K562 (cell line): ENCODE measurements at regions not wholly inside any gene's neighbourhood (a gene's known extent, or its start where the extent isn't known, plus 50 kb on each side); places are given as distances from the start of the nearest gene placed in this dataset.

Source experiments
- ATAC-seq: fragments of 200-7000 bp; cut with Tn5 transposase; 3 replicates; pipeline ENCODE4 v1.9.1; 2020; ENCODE audit warnings: moderate library complexity
- BruUV-seq: library from RNA; stranded (reverse); fragments of 400-500 nt; replicated peaks from 2 replicates; lab custom pipeline; 2021; lab: Mats Ljungman, UMichigan
- CTCF ChIA-PET: fragments of 300-600 bp; formaldehyde crosslinking; extraction: SDS; loops from one replicate; lab custom pipeline; 2021; ENCODE audit warnings: low intra/inter-chr PET ratio; lab: Yijun Ruan, JAX
- POLR2A ChIA-PET: fragments of 300-600, 350-650 bp; sonication (Branson Sonifier 250); formaldehyde crosslinking; extraction: SDS; loops from one replicate; lab custom pipeline; 2021; ENCODE audit warnings: antibody characterized with exemption, inconsistent platforms; lab: Yijun Ruan, JAX
- DNase-seq, 4 experiments: peaks; one replicate each; pipeline versions ENCODE4 v3.0.0 to v3.0.0-alpha.2; 2011 to 2018; ENCODE audit warnings: low spot score in 3 of 4, mixed read lengths in 3 of 4; ENCODE audit errors: extremely low read depth in 1 of 4
- FAIRE-seq: peaks from 2 replicates; lab custom pipeline; 2011; peaks lifted over from hg19 to GRCh38; lab: Jason Lieb, UNC
- H2AFZ ChIP-seq: 2 replicates; pipeline ENCODE4 v1.6.0; 2011; ENCODE audit warnings: low read depth, low read length, control low read depth, inconsistent platforms
- H3K27ac ChIP-seq: fragments of 200-600 bp; 3 replicates; pipeline ENCODE4 v1.8.0; 2011; ENCODE audit warnings: low read depth, mild to moderate bottlenecking, control low read depth, inconsistent platforms, low read length, moderate library complexity, mixed read lengths; ENCODE audit errors: extremely low read depth
- H3K27me3 ChIP-seq, 2 experiments: fragments of 300-600 bp in 1 of 2; 2 replicates in 1 of 2; 3 replicates in 1 of 2; pipeline versions ENCODE4 v1.6.0 to v1.8.0; 2011; ENCODE audit warnings: inconsistent platforms in 2 of 2, low read length in 2 of 2, mild to moderate bottlenecking in 1 of 2, mixed read lengths in 1 of 2, moderate library complexity in 1 of 2; ENCODE audit not compliant: control insufficient read depth in 2 of 2, insufficient read depth in 2 of 2
- H3K36me3 ChIP-seq: fragments of 300-600 bp; 3 replicates; pipeline ENCODE4 v1.8.0; 2011; ENCODE audit warnings: mild to moderate bottlenecking, low read length, inconsistent platforms; ENCODE audit not compliant: control insufficient read depth, insufficient read depth
- H3K4me1 ChIP-seq, 2 experiments: fragments of 200-600 bp in 1 of 2; replicated peaks in 1 of 2; 2 replicates in 1 of 2; 3 replicates in 1 of 2; pipeline versions ENCODE4 v1.5.1 to v1.8.0; 2011; ENCODE audit warnings: inconsistent platforms in 2 of 2, low read length in 2 of 2, mild to moderate bottlenecking in 1 of 2, mixed read lengths in 1 of 2, moderate library complexity in 1 of 2; ENCODE audit not compliant: control insufficient read depth in 2 of 2, insufficient read depth in 2 of 2
- H3K4me2 ChIP-seq: 2 replicates; pipeline ENCODE4 v1.6.1; 2011; ENCODE audit warnings: low read length, control low read depth, inconsistent platforms, mixed read lengths; ENCODE audit not compliant: insufficient read depth
- H3K4me3 ChIP-seq: fragments of 200-600 bp; sonication (generic), shearing (Covaris generic); 2 replicates; pipeline ENCODE4 v1.5.1; 2016; ENCODE audit warnings: control low read depth, inconsistent platforms
- H3K79me2 ChIP-seq: fragments of 200-600 bp; 3 replicates; pipeline ENCODE4 v1.8.0; 2011; ENCODE audit warnings: low read length, inconsistent platforms; ENCODE audit not compliant: control insufficient read depth, insufficient read depth
- H3K9ac ChIP-seq, 2 experiments: 2 replicates each; pipeline versions ENCODE4 v1.6.0 to v1.6.1; 2011; ENCODE audit warnings: low read depth in 2 of 2, low read length in 2 of 2, control low read depth in 1 of 2, inconsistent platforms in 1 of 2, mild to moderate bottlenecking in 1 of 2, mixed read lengths in 1 of 2; ENCODE audit not compliant: insufficient read depth in 1 of 2
- H3K9me1 ChIP-seq: one replicate; pipeline ENCODE4 v1.6.0; 2011; ENCODE audit warnings: inconsistent platforms, mild to moderate bottlenecking, low read length, moderate library complexity; ENCODE audit not compliant: control insufficient read depth, insufficient read depth
- H3K9me3 ChIP-seq: replicated peaks from 2 replicates; pipeline ENCODE4 v1.5.1; 2011; ENCODE audit warnings: low read depth, low read length, inconsistent platforms; ENCODE audit not compliant: control insufficient read depth, insufficient read depth
- H4K20me1 ChIP-seq: replicated peaks from 2 replicates; pipeline ENCODE4 v1.6.1; 2011; ENCODE audit warnings: low read length, inconsistent platforms, mixed read lengths; ENCODE audit not compliant: control insufficient read depth, insufficient read depth
- FOXA3 ChIP-seq, 2 experiments: fragments of 450-650 bp in 1 of 2; sonication (generic) in 1 of 2; formaldehyde crosslinking; IDR thresholded peaks in 1 of 2; conservative IDR thresholded peaks in 1 of 2; 2 replicates each; pipeline versions ENCODE4 v1.4.0 to v1.8.0; 2020 to 2022; ENCODE audit warnings: mild to moderate bottlenecking in 2 of 2, missing genetic modification reagents in 1 of 2
- MAFK ChIP-seq: IDR thresholded peaks from 2 replicates; pipeline ENCODE4 v1.6.1; 2011; ENCODE audit warnings: low read length, improper control_type of control experiment
- MXI1 ChIP-seq: IDR thresholded peaks from 2 replicates; pipeline ENCODE4 v1.6.1; 2011; ENCODE audit warnings: low read depth, mild to moderate bottlenecking, improper control_type of control experiment, low read length
- NR2C2 ChIP-seq, 2 experiments: fragments of 200-800 bp in 1 of 2; sonication (Bioruptor generic) in 1 of 2; sonication (generic) in 1 of 2; formaldehyde crosslinking in 1 of 2; IDR thresholded peaks; 2 replicates each; pipeline versions ENCODE4 v1.6.1 to v1.8.0; 2016 to 2022; ENCODE audit warnings: mild to moderate bottlenecking in 1 of 2, missing compliant biosample characterization in 1 of 2, missing genetic modification characterization in 1 of 2, missing genetic modification reagents in 1 of 2
- PHF21A ChIP-seq: fragments of 450-650 bp; IDR thresholded peaks from 2 replicates; pipeline ENCODE4 v1.6.1; 2017; ENCODE audit warnings: low read depth, borderline replicate concordance
- RBM25 ChIP-seq: fragments of 200-400 bp; formaldehyde crosslinking; IDR thresholded peaks from 2 replicates; pipeline ENCODE4 v1.6.1; 2018; ENCODE audit warnings: low read length, low read depth, moderate library complexity; ENCODE audit not compliant: severe bottlenecking
- RUNX1 ChIP-seq: sonication (generic); IDR thresholded peaks from 2 replicates; pipeline ENCODE4 v1.6.1; 2016; ENCODE audit warnings: antibody characterized with exemption, low read depth
- SMARCA5 ChIP-seq: fragments of 450-650 bp; IDR thresholded peaks from 2 replicates; pipeline ENCODE4 v1.6.1; 2016
- TEAD1 ChIP-seq, 2 experiments: fragments of 450-650 bp in 1 of 2; sonication (generic) in 1 of 2; formaldehyde crosslinking; IDR thresholded peaks; 2 replicates each; pipeline versions ENCODE4 v1.4.0 to v1.8.0; 2020 to 2022; ENCODE audit warnings: mild to moderate bottlenecking in 2 of 2, missing genetic modification reagents in 1 of 2
- ZNF12 ChIP-seq: sonication (generic); formaldehyde crosslinking; IDR thresholded peaks from 2 replicates; pipeline ENCODE4 v1.4.0; 2020; ENCODE audit warnings: mild to moderate bottlenecking, missing genetic modification reagents
- ZNF586 ChIP-seq: fragments of 450-650 bp; formaldehyde crosslinking; conservative IDR thresholded peaks from 2 replicates; pipeline ENCODE4 v1.4.0; 2020; ENCODE audit warnings: mild to moderate bottlenecking, moderate library complexity
- WGBS: fragments of 100-300 bp; shearing (Covaris generic); methylation state at CpG from one replicate; pipeline ENCODE4 v1.1.6; 2016; ENCODE audit warnings: low coverage, mixed read lengths; ENCODE audit not compliant: insufficient coverage; ENCODE audit errors: missing lambda C conversion rate; 5-methylcytosine and 5-hydroxymethylcytosine counted together
- in situ Hi-C: fragments of 300-500 bp; cut with MboI; formaldehyde crosslinking; loops from 4 replicates; pipeline ENCODE4 v1.15.0; 2018; ENCODE audit warnings: inconsistent platforms, mixed read lengths
- intact Hi-C: fragments of 100-400 bp; cut with micrococcal nuclease; formaldehyde crosslinking; loops from 2 replicates; pipeline ENCODE4 v1.14.2; 2022
- TF ChIP-seq, protein P1 (sequence below): fragments of 250-450 bp; sonication (Bioruptor Pico); IDR thresholded peaks from 2 replicates; pipeline ENCODE4 v1.5.0; 2021; ENCODE audit warnings: mild to moderate bottlenecking, borderline replicate concordance
- TF ChIP-seq, protein P2 (sequence below): sonication (generic); formaldehyde crosslinking; IDR thresholded peaks from 2 replicates; pipeline ENCODE4 v1.8.0; 2023; ENCODE audit warnings: mild to moderate bottlenecking, missing genetic modification reagents

DNA sequence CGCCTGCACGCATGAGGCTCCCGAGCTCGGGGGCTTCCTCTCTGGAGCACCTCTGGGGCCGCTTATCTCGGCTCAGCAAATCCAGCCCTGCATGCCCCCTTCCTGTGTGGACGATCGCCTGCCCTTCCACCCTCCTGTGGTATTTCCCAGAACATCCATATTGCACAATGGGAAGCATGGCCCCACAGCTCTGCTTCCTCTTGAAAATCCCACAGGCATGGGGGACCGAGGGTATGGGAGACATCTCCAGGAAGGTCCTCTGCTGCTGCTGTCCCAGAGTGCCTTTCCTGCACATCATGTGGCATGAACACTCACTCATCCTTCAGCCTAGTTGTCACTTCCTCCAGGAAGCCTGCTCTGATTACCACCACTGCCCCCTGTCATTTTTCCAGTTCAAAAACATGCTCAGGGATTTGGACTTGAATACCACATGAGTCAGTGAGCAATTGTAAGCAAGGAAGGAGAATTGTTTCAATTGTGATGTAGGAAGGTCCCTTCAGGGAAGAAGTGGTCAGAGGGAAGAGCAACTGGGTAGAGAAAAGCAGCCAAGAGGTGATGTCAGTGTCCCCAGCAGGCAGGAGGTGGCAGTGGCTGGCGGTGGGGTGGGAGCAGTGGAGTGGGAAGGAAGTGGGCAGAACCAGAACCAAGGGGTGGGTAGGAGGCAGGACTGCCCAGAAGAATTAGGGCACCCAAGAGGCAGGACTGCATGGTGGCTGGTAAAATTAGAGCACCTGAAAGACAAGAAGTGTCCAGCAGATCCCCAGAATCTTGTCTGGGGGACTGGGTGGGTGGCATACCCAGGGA lies 67.5 kb upstream of the ZMIZ1 start (continued):
- TF ChIP-seq, protein P1, sequence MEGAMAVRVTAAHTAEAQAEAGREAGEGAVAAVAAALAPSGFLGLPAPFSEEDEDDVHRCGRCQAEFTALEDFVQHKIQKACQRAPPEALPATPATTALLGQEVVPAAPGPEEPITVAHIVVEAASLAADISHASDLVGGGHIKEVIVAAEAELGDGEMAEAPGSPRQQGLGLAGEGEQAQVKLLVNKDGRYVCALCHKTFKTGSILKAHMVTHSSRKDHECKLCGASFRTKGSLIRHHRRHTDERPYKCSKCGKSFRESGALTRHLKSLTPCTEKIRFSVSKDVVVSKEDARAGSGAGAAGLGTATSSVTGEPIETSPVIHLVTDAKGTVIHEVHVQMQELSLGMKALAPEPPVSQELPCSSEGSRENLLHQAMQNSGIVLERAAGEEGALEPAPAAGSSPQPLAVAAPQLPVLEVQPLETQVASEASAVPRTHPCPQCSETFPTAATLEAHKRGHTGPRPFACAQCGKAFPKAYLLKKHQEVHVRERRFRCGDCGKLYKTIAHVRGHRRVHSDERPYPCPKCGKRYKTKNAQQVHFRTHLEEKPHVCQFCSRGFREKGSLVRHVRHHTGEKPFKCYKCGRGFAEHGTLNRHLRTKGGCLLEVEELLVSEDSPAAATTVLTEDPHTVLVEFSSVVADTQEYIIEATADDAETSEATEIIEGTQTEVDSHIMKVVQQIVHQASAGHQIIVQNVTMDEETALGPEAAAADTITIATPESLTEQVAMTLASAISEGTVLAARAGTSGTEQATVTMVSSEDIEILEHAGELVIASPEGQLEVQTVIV (CRISPR knock-in tag): no peak
- TF ChIP-seq SMARCA5 (peak; percentile 81; the same call in 1 of the 2 replicates), ZNF12 (CRISPR knock-in tag) (peak; percentile 84), TEAD1 (CRISPR knock-in tag; IDR thresholded peaks at IDR 0.05) (peak in 1 of 2 experiments; percentile 31; a peak in 1 of 4 replicates), RBM25 (peak; percentile 93)

DNA sequence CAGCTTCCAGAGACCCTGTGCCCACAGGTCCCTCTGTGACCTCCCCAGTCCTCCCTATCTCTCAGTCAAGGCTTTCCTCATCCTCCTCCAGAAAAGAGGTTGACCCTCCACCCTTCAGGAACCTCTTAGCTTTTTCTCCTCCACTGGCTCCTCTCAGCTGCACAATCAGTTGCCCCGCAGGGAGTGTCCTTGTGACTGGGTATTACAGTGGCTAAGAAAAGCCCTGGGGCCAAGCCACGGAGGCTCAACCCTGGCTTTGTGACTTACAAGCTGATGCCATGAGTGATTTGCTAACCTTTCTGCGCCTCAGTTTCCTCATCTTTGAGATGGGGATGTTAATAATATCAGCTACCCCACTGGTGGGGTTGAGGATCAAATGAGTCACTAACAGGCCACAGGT lies 66.4 kb upstream of the ZMIZ1 start:
- Histone ChIP-seq H3K4me3 (no peak overlapping the region), H3K36me3 (no peaks in the 10 kb centered on the region), H3K27ac (no peak overlapping the region), H3K4me1 (peaks cover 7 to 10% of the 10 kb centered on the region in 2 experiments; a peak in 3 of 5 replicates), H3K9me3 (no peaks in the 10 kb centered on the region), H3K9me1 (peaks cover 5% of the 10 kb centered on the region), H3K79me2 (no peaks in the 10 kb centered on the region), H3K27me3 (peaks cover 40 to 85% of the 10 kb centered on the region in 2 experiments), H3K9ac (no peak overlapping the region), H3K4me2 (no peak overlapping the region), H4K20me1 (no peaks in the 10 kb centered on the region; the same call in 1 of the 2 replicates), H2AFZ (no peak overlapping the region)
- in situ Hi-C loops (no loop called here), intact Hi-C loops (no loop called here)
- no peak for ATAC-seq
- ChIA-PET POLR2A (interaction anchor here (0.8 to 1.8 kb wide), 5 partner anchors 9 to 29 kb away, joined by 3 to 5 read pairs (median 4); no protein-coding TSS in a partner anchor), CTCF (no interaction called here)
- no peak for FAIRE-seq
- 10% methylated on average over 3 of the region's 3 CpGs for WGBS
- no peak for DNase-seq
- TF ChIP-seq MXI1: no peak
- TF ChIP-seq, protein P2, sequence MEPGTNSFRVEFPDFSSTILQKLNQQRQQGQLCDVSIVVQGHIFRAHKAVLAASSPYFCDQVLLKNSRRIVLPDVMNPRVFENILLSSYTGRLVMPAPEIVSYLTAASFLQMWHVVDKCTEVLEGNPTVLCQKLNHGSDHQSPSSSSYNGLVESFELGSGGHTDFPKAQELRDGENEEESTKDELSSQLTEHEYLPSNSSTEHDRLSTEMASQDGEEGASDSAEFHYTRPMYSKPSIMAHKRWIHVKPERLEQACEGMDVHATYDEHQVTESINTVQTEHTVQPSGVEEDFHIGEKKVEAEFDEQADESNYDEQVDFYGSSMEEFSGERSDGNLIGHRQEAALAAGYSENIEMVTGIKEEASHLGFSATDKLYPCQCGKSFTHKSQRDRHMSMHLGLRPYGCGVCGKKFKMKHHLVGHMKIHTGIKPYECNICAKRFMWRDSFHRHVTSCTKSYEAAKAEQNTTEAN (CRISPR knock-in tag): no peak
- no peak for TF ChIP-seq ZNF586
- no peak for TF ChIP-seq FOXA3 (CRISPR knock-in tag; conservative IDR thresholded peaks at IDR 0.05 in 1 of 2, IDR thresholded peaks at IDR 0.05 in 1 of 2)
- TF ChIP-seq RUNX1: no peak
- TF ChIP-seq MAFK: no peak
- no peak for TF ChIP-seq NR2C2 (CRISPR knock-in tag; IDR thresholded peaks at IDR 0.05)
- no peak for TF ChIP-seq NR2C2 (tag; IDR thresholded peaks at IDR 0.05)
- no peak for TF ChIP-seq PHF21A
- no TSS peak for BruUV-seq
